HEK293 (cell line): ENCODE measurements at regions not wholly inside any gene's neighbourhood (a gene's known extent, or its start where the extent isn't known, plus 50 kb on each side); places are given as distances from the start of the nearest gene placed in this dataset.

ENCODE experiments used
- CTCF ChIA-PET: fragments of 350-600 bp; formaldehyde crosslinking; extraction: SDS; loops from one replicate; lab custom pipeline; 2021; ENCODE audit warnings: antibody characterized with exemption; lab: Yijun Ruan, JAX
- POLR2A ChIA-PET: fragments of 300-600 bp; formaldehyde crosslinking; extraction: SDS; loops from one replicate; lab custom pipeline; 2020; ENCODE audit warnings: antibody characterized with exemption, inconsistent platforms; lab: Yijun Ruan, JAX
- H3K27ac ChIP-seq: fragments of 200-500 bp; sonication (Bioruptor generic); 2 replicates; pipeline ENCODE4 v1.5.1; 2014; ENCODE audit warnings: low read depth, low read length, control low read depth, inconsistent platforms; ENCODE audit errors: extremely low read depth
- H3K36me3 ChIP-seq, 2 experiments: fragments of 200-500 bp in 1 of 2; sonication (Bioruptor generic) in 1 of 2; 1 replicate in 1 of 2; 2 replicates in 1 of 2; pipeline ENCODE4 v1.5.1; 2014 to 2017; ENCODE audit warnings: inconsistent platforms in 2 of 2, low read length in 2 of 2; ENCODE audit not compliant: control insufficient read depth in 2 of 2, insufficient read depth in 1 of 2
- H3K4me1 ChIP-seq: fragments of 200-500 bp; sonication (Bioruptor generic); 2 replicates; pipeline ENCODE4 v1.5.1; 2014; ENCODE audit warnings: mild to moderate bottlenecking, low read length, inconsistent platforms; ENCODE audit not compliant: control insufficient read depth, insufficient read depth
- H3K4me3 ChIP-seq: 2 replicates; pipeline ENCODE4 v1.5.1; 2011; ENCODE audit warnings: low read depth, mild to moderate bottlenecking, control low read depth, low read length, moderate library complexity
- H3K9me3 ChIP-seq: fragments of 200-500 bp; sonication (Bioruptor generic); 2 replicates; pipeline ENCODE4 v1.5.1; 2014; ENCODE audit warnings: low read depth, low read length, inconsistent platforms; ENCODE audit not compliant: control insufficient read depth, insufficient read depth
- BCL6B ChIP-seq: fragments of 450-650 bp; formaldehyde crosslinking; IDR thresholded peaks from 2 replicates; pipeline ENCODE4 v1.5.1; 2017; ENCODE audit warnings: missing biosample characterization, missing genetic modification characterization
- GLIS2 ChIP-seq: fragments of 450-650 bp; formaldehyde crosslinking; IDR thresholded peaks from 2 replicates; pipeline ENCODE4 v1.5.1; 2016; ENCODE audit warnings: missing biosample characterization, missing genetic modification characterization
- INSM2 ChIP-seq: fragments of 450-650 bp; formaldehyde crosslinking; IDR thresholded peaks from 2 replicates; pipeline ENCODE4 v1.5.1; 2016; ENCODE audit warnings: missing biosample characterization, missing genetic modification characterization
- PRDM1 ChIP-seq: fragments of 450-650 bp; formaldehyde crosslinking; IDR thresholded peaks from 2 replicates; pipeline ENCODE4; 2016; ENCODE audit warnings: missing biosample characterization, missing genetic modification characterization
- PRDM2 ChIP-seq: fragments of 450-650 bp; formaldehyde crosslinking; IDR thresholded peaks from 2 replicates; pipeline ENCODE4 v1.5.1; 2016; ENCODE audit warnings: missing biosample characterization, missing genetic modification characterization, borderline replicate concordance
- REPIN1 ChIP-seq: fragments of 450-650 bp; formaldehyde crosslinking; IDR thresholded peaks from 2 replicates; pipeline ENCODE4 v1.5.1; 2017; ENCODE audit warnings: missing biosample characterization, missing genetic modification characterization, low read depth
- ZBTB48 ChIP-seq: fragments of 450-650 bp; formaldehyde crosslinking; IDR thresholded peaks from 2 replicates; pipeline ENCODE4 v1.5.1; 2016; ENCODE audit warnings: missing biosample characterization, missing genetic modification characterization
- ZNF169 ChIP-seq: fragments of 450-650 bp; formaldehyde crosslinking; IDR thresholded peaks from 2 replicates; pipeline ENCODE4 v1.5.1; 2016; ENCODE audit warnings: missing biosample characterization, missing genetic modification characterization
- ZNF174 ChIP-seq: fragments of 450-650 bp; formaldehyde crosslinking; IDR thresholded peaks from 2 replicates; pipeline ENCODE4 v1.5.0; 2017; ENCODE audit warnings: missing biosample characterization, mild to moderate bottlenecking, missing genetic modification characterization
- ZNF175 ChIP-seq: fragments of 450-650 bp; formaldehyde crosslinking; IDR thresholded peaks from 2 replicates; pipeline ENCODE4 v1.5.1; 2016; ENCODE audit warnings: missing biosample characterization, missing genetic modification characterization
- ZNF354C ChIP-seq: fragments of 450-650 bp; formaldehyde crosslinking; IDR thresholded peaks from 2 replicates; pipeline ENCODE4 v1.5.1; 2016; ENCODE audit warnings: missing biosample characterization, missing genetic modification characterization, low read depth, borderline replicate concordance
- ZNF391 ChIP-seq: fragments of 450-650 bp; formaldehyde crosslinking; IDR thresholded peaks from 2 replicates; pipeline ENCODE4 v1.5.1; 2016; ENCODE audit warnings: low read depth, missing biosample characterization, missing genetic modification characterization, borderline replicate concordance
- ZNF404 ChIP-seq: fragments of 450-650 bp; formaldehyde crosslinking; IDR thresholded peaks from 2 replicates; pipeline ENCODE4 v1.5.1; 2017; ENCODE audit warnings: missing biosample characterization, missing genetic modification characterization
- ZNF585B ChIP-seq: fragments of 450-650 bp; formaldehyde crosslinking; IDR thresholded peaks from 2 replicates; pipeline ENCODE4 v1.5.1; 2016; ENCODE audit warnings: missing biosample characterization, missing genetic modification characterization
- ZNF624 ChIP-seq: fragments of 450-650 bp; formaldehyde crosslinking; IDR thresholded peaks from 2 replicates; pipeline ENCODE4 v1.5.1; 2017; ENCODE audit warnings: missing biosample characterization, missing genetic modification characterization
- ZNF654 ChIP-seq: fragments of 450-650 bp; formaldehyde crosslinking; IDR thresholded peaks from 2 replicates; pipeline ENCODE4 v1.5.1; 2016; ENCODE audit warnings: low read depth, missing biosample characterization, missing genetic modification characterization
- ZNF664 ChIP-seq: fragments of 450-650 bp; formaldehyde crosslinking; IDR thresholded peaks from 2 replicates; pipeline ENCODE4 v1.5.1; 2016; ENCODE audit warnings: missing biosample characterization, missing genetic modification characterization
- ZNF692 ChIP-seq: fragments of 450-650 bp; formaldehyde crosslinking; IDR thresholded peaks from 2 replicates; pipeline ENCODE4 v1.5.1; 2016; ENCODE audit warnings: missing biosample characterization, missing genetic modification characterization
- ZNF843 ChIP-seq: fragments of 450-650 bp; formaldehyde crosslinking; IDR thresholded peaks from 2 replicates; pipeline ENCODE4 v1.5.1; 2016; ENCODE audit warnings: missing biosample characterization, missing genetic modification characterization

GRCh38 chr15:35186346-35186745, 101.3 kb upstream of the NANOGP8 start:
- POLR2A ChIA-PET, result no interaction called here
- TF ChIP-seq ZNF169 (tag by site-specific recombination) (no peak), ZNF174 (tag by site-specific recombination) (no peak), ZNF404 (no peak), PRDM1 (tag by site-specific recombination) (no peak), GLIS2 (tag by site-specific recombination) (no peak), ZNF624 (tag by site-specific recombination) (no peak), ZNF692 (tag by site-specific recombination) (no peak), INSM2 (tag by site-specific recombination) (no peak), ZNF354C (no peak), ZNF175 (tag by site-specific recombination) (no peak), ZBTB48 (tag by site-specific recombination) (no peak), ZNF664 (tag by site-specific recombination) (no peak), REPIN1 (tag by site-specific recombination) (no peak), ZNF654 (no peak), ZNF391 (no peak), BCL6B (tag by site-specific recombination) (no peak), PRDM2 (tag by site-specific recombination) (no peak), ZNF843 (tag by site-specific recombination) (no peak), ZNF585B (tag by site-specific recombination) (no peak)
- CTCF ChIA-PET, result no interaction called here
- H3K4me3 ChIP-seq, result no peak overlapping the region
- H3K27ac ChIP-seq, result no peak overlapping the region
- H3K36me3 ChIP-seq, result no peaks in the 10 kb centered on the region
- no peaks in the 10 kb centered on the region; the same call in 1 of the 2 replicates for H3K4me1 ChIP-seq
- H3K9me3 ChIP-seq, result no peaks in the 10 kb centered on the region
